ENCODE measurements at regions not wholly inside any gene's neighbourhood (a gene's known extent, or its start where the extent isn't known, plus 50 kb on each side); places are given as distances from the start of the nearest gene placed in this dataset.

DNA sequence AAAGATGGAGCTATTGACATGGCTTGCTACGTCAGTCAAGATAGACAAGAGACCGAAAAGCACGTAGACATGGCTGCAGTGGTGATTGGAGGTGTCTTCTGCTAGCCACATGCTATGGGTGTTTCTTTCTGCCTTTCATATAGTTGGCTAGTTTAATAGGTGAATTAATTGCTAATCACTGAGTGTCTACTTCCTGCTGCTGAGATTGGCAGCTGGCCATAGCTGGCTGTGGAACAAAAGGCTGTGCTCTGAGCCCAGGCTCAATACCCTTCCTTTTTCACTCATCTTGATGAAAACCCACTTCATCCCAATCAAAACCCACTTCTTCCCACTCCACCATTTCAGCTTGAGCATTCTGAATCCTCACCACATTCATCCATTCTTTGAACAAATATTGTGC, 221.4 kb upstream of the MAF start:
- WGBS, 2 experiments (ENCODE audit: insufficient coverage in 1 of 2, insufficient read length in 1 of 2), result 93 to 100% methylated on average over 3 of the region's 3 CpGs
- TF ChIP-seq, protein P1, sequence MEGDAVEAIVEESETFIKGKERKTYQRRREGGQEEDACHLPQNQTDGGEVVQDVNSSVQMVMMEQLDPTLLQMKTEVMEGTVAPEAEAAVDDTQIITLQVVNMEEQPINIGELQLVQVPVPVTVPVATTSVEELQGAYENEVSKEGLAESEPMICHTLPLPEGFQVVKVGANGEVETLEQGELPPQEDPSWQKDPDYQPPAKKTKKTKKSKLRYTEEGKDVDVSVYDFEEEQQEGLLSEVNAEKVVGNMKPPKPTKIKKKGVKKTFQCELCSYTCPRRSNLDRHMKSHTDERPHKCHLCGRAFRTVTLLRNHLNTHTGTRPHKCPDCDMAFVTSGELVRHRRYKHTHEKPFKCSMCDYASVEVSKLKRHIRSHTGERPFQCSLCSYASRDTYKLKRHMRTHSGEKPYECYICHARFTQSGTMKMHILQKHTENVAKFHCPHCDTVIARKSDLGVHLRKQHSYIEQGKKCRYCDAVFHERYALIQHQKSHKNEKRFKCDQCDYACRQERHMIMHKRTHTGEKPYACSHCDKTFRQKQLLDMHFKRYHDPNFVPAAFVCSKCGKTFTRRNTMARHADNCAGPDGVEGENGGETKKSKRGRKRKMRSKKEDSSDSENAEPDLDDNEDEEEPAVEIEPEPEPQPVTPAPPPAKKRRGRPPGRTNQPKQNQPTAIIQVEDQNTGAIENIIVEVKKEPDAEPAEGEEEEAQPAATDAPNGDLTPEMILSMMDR (conservative IDR thresholded peaks at IDR 0.05), result no peak
- no peaks in the 10 kb centered on the region for H3K4me1 ChIP-seq (ENCODE audit: control insufficient read depth, insufficient read depth, low read length)
- H3K9me3 ChIP-seq (ENCODE audit: control insufficient read depth, low read length), result no peaks in the 10 kb centered on the region
- Mint-ChIP-seq H3K9me3 (no peaks in the 10 kb centered on the region), H3K4me1 (peaks cover 7% of the 10 kb centered on the region), H3K27me3 (ENCODE audit: insufficient read depth) (peaks cover 15% of the 10 kb centered on the region), H3K36me3 (ENCODE audit: low read depth) (no peaks in the 10 kb centered on the region), H3K4me3 (no peak overlapping the region), H3K27ac (no peak overlapping the region)
- no peak overlapping the region for H3K27ac ChIP-seq (ENCODE audit: low read depth, low read length)
- no peak overlapping the region for H3K9ac ChIP-seq (ENCODE audit: extremely low read depth, low read length, poor library complexity, severe bottlenecking)
- DNase-seq, result no peak
- H3K36me3 ChIP-seq (ENCODE audit: control insufficient read depth, insufficient read depth, low read length), result no peaks in the 10 kb centered on the region
- H3K27me3 ChIP-seq (ENCODE audit: control insufficient read depth, insufficient read depth, low read length, poor library complexity, severe bottlenecking), result peaks cover 7% of the 10 kb centered on the region
- no peak overlapping the region for H3K4me3 ChIP-seq (ENCODE audit: low read length)

DNA sequence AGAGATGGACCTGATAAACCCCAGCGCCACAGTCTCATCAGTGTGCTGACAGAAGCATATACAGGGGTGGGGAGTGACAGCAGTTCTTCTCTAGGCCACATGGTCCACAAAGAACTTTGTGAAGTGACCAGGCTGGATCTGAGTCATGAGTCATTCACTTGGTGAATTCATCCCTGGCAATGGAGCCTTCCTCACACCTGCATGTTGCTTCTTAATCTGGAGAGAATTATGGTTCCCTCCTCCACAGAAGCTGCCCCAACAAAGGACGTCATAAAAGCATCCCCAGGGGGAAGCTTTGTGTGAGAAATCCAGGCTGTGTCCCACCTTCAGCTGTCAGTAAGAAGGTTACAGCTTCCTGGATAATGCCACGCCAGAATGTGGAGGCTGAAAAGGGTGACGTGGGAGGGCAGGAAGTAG, 215.6 kb upstream of the MAF start:
- Histone ChIP-seq H3K9ac (ENCODE audit: extremely low read depth, low read length, poor library complexity, severe bottlenecking) (no peak overlapping the region), H3K27me3 (ENCODE audit: control insufficient read depth, insufficient read depth, low read length, poor library complexity, severe bottlenecking) (peaks cover 7% of the 10 kb centered on the region), H3K4me1 (ENCODE audit: control insufficient read depth, insufficient read depth, low read length) (no peaks in the 10 kb centered on the region), H3K4me3 (ENCODE audit: low read length) (no peak overlapping the region), H3K27ac (ENCODE audit: low read depth, low read length) (no peak overlapping the region), H3K9me3 (ENCODE audit: control insufficient read depth, low read length) (no peaks in the 10 kb centered on the region), H3K36me3 (ENCODE audit: control insufficient read depth, insufficient read depth, low read length) (no peaks in the 10 kb centered on the region)
- H3K4me1 Mint-ChIP-seq, result no peaks in the 10 kb centered on the region
- TF ChIP-seq, protein P1 (conservative IDR thresholded peaks at IDR 0.05), result no peak
- peaks cover 16% of the 10 kb centered on the region for H3K27me3 Mint-ChIP-seq (ENCODE audit: insufficient read depth)
- WGBS, 2 experiments (ENCODE audit: insufficient coverage in 1 of 2, insufficient read length in 1 of 2), result 80 to 88% methylated on average over 4 of the region's 4 CpGs
- H3K9me3 Mint-ChIP-seq, result no peaks in the 10 kb centered on the region
- DNase-seq, result no peak
- H3K36me3 Mint-ChIP-seq (ENCODE audit: low read depth), result no peaks in the 10 kb centered on the region
- no peak overlapping the region for H3K4me3 Mint-ChIP-seq
- no peak overlapping the region for H3K27ac Mint-ChIP-seq

DNA sequence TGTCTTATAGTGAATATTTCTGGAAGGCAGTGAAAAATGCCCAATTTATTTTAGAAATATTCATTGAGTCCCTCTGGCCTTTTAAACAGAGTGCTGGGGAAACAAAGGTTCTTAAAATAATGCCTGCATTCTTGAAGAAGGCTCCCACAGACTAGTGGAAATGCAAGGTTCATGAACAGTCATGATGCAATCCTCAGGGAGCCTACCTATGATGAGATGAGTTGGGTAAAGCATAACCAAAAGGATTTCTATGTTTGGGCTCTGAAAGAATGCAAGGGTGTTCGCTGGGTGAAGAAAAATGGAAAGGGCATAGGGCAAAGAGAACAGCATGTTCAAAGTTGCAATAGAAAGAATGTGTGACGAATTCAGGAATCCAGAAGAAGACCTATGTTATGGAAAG, 214.5 kb upstream of the MAF start:
- H3K9me3 ChIP-seq (ENCODE audit: control insufficient read depth, low read length), result no peaks in the 10 kb centered on the region
- no peaks in the 10 kb centered on the region for H3K9me3 Mint-ChIP-seq
- peaks cover 7% of the 10 kb centered on the region for H3K27me3 ChIP-seq (ENCODE audit: control insufficient read depth, insufficient read depth, low read length, poor library complexity, severe bottlenecking)
- H3K9ac ChIP-seq (ENCODE audit: extremely low read depth, low read length, poor library complexity, severe bottlenecking), result no peak overlapping the region
- H3K4me1 Mint-ChIP-seq, result no peaks in the 10 kb centered on the region
- H3K4me1 ChIP-seq (ENCODE audit: control insufficient read depth, insufficient read depth, low read length), result no peaks in the 10 kb centered on the region
- H3K36me3 Mint-ChIP-seq (ENCODE audit: low read depth), result no peaks in the 10 kb centered on the region
- H3K36me3 ChIP-seq (ENCODE audit: control insufficient read depth, insufficient read depth, low read length), result no peaks in the 10 kb centered on the region
- H3K27me3 Mint-ChIP-seq (ENCODE audit: insufficient read depth), result peaks cover 16% of the 10 kb centered on the region
- no peak overlapping the region for H3K4me3 Mint-ChIP-seq
- H3K4me3 ChIP-seq (ENCODE audit: low read length), result no peak overlapping the region
- TF ChIP-seq, protein P1 (conservative IDR thresholded peaks at IDR 0.05), result no peak
- no peak overlapping the region for H3K27ac Mint-ChIP-seq
- H3K27ac ChIP-seq (ENCODE audit: low read depth, low read length), result no peak overlapping the region
- DNase-seq, result no peak
- WGBS, 2 experiments (ENCODE audit: insufficient coverage in 1 of 2, insufficient read length in 1 of 2), result 80 to 91% methylated on average over 2 of the region's 2 CpGs
